ENCODE measurements at regions not wholly inside any gene's neighbourhood (a gene's known extent, or its start where the extent isn't known, plus 50 kb on each side); places are given as distances from the start of the nearest gene placed in this dataset.
"Not testable (repeated sequence)": the region's sequence is repeated elsewhere in the genome, so short reads cannot be mapped to it uniquely, and the experiment has no call there.

- not testable (repeated sequence) for DNase-seq (ENCODE audit: low read depth)
These were observed 318.4 kb downstream of the ZFHX3 start for GRCh38 chr16:72729552-72729951.

GRCh38 chr16:72728516-72728915, 319.4 kb downstream of the ZFHX3 start:
- H3K4me3 ChIP-seq (ENCODE audit: low read depth, low read length): no peak overlapping the region
- DNase-seq (ENCODE audit: low read depth): no peak

More at GRCh38 chr16:72729552-72729951, 318.4 kb downstream of the ZFHX3 start:
- not testable (repeated sequence) for H3K4me3 ChIP-seq (ENCODE audit: low read depth, low read length)

- no peak for DNase-seq (ENCODE audit: low read depth)
- no peak overlapping the region for H3K4me3 ChIP-seq (ENCODE audit: low read depth, low read length)
These were observed 320.4 kb downstream of the ZFHX3 start for GRCh38 chr16:72727565-72727964.

- no peak for DNase-seq (ENCODE audit: low read depth)
- H3K4me3 ChIP-seq (ENCODE audit: low read depth, low read length): no peak overlapping the region
These were observed 322.3 kb downstream of the ZFHX3 start for GRCh38 chr16:72725643-72726042.

GRCh38 chr16:72723781-72724180, 324.1 kb downstream of the ZFHX3 start:
- DNase-seq (ENCODE audit: low read depth): peak; percentile 60
- no peak overlapping the region for H3K4me3 ChIP-seq (ENCODE audit: low read depth, low read length)

GRCh38 chr16:72722552-72722951, 325.4 kb downstream of the ZFHX3 start:
- no peak for DNase-seq (ENCODE audit: low read depth)
- H3K4me3 ChIP-seq (ENCODE audit: low read depth, low read length): no peak overlapping the region

GRCh38 chr16:72721981-72722380, 325.9 kb downstream of the ZFHX3 start:
- DNase-seq (ENCODE audit: low read depth): no peak
- no peak overlapping the region for H3K4me3 ChIP-seq (ENCODE audit: low read depth, low read length)

GRCh38 chr16:72715267-72715666, 332.7 kb downstream of the ZFHX3 start:
- H3K4me3 ChIP-seq (ENCODE audit: low read depth, low read length): no peak overlapping the region
- no peak for DNase-seq (ENCODE audit: low read depth)

- DNase-seq (ENCODE audit: low read depth): no peak
These were observed 336.1 kb downstream of the ZFHX3 start for GRCh38 chr16:72711823-72712222.

GRCh38 chr16:72705801-72706200, 342.1 kb downstream of the ZFHX3 start:
- H3K4me3 ChIP-seq (ENCODE audit: low read depth, low read length): no peak overlapping the region
- no peak for DNase-seq (ENCODE audit: low read depth)

More at GRCh38 chr16:72711823-72712222, 336.1 kb downstream of the ZFHX3 start:
- no peak overlapping the region for H3K4me3 ChIP-seq (ENCODE audit: low read depth, low read length)

GRCh38 chr16:72704746-72705372, 343.1 kb downstream of the ZFHX3 start:
- DNase-seq (ENCODE audit: low read depth): no peak
- no peak overlapping the region for H3K4me3 ChIP-seq (ENCODE audit: low read depth, low read length)

GRCh38 chr16:72689851-72690250, 358.1 kb downstream of the ZFHX3 start:
- H3K4me3 ChIP-seq (ENCODE audit: low read depth, low read length): no peak overlapping the region
- DNase-seq (ENCODE audit: low read depth): no peak

- DNase-seq (ENCODE audit: low read depth): no peak
- no peak overlapping the region for H3K4me3 ChIP-seq (ENCODE audit: low read depth, low read length)
These were observed 367.2 kb downstream of the ZFHX3 start for GRCh38 chr16:72680732-72681131.

GRCh38 chr16:72679856-72680255, 368.1 kb downstream of the ZFHX3 start:
- H3K4me3 ChIP-seq (ENCODE audit: low read depth, low read length): no peak overlapping the region
- DNase-seq (ENCODE audit: low read depth): no peak

GRCh38 chr16:72677662-72678447, 370.1 kb downstream of the ZFHX3 start:
- H3K4me3 ChIP-seq (ENCODE audit: low read depth, low read length): no peak overlapping the region
- DNase-seq (ENCODE audit: low read depth): peak; percentile 47

GRCh38 chr16:72673118-72673517, 374.8 kb downstream of the ZFHX3 start:
- no peak overlapping the region for H3K4me3 ChIP-seq (ENCODE audit: low read depth, low read length)
- DNase-seq (ENCODE audit: low read depth): no peak

- no peak overlapping the region for H3K4me3 ChIP-seq (ENCODE audit: low read depth, low read length)
- no peak for DNase-seq (ENCODE audit: low read depth)
These were observed 381.7 kb downstream of the ZFHX3 start for GRCh38 chr16:72666267-72666666.

- no peak for DNase-seq (ENCODE audit: low read depth)
- peak overlapping the region; percentile 89 for H3K4me3 ChIP-seq (ENCODE audit: low read depth, low read length)
These were observed 382.2 kb downstream of the ZFHX3 start for GRCh38 chr16:72665701-72666100.

- DNase-seq (ENCODE audit: low read depth): peak; percentile 95
- peak overlapping the region; percentile 89 for H3K4me3 ChIP-seq (ENCODE audit: low read depth, low read length)
These were observed 383.2 kb downstream of the ZFHX3 start for GRCh38 chr16:72664509-72665408.

GRCh38 chr16:72664056-72664508, 383.8 kb downstream of the ZFHX3 start:
- peak overlapping the region; percentile 89 for H3K4me3 ChIP-seq (ENCODE audit: low read depth, low read length)
- DNase-seq (ENCODE audit: low read depth): no peak
